ENCODE measurements at regions not wholly inside any gene's neighbourhood (a gene's known extent, or its start where the extent isn't known, plus 50 kb on each side); places are given as distances from the start of the nearest gene placed in this dataset.

DNA sequence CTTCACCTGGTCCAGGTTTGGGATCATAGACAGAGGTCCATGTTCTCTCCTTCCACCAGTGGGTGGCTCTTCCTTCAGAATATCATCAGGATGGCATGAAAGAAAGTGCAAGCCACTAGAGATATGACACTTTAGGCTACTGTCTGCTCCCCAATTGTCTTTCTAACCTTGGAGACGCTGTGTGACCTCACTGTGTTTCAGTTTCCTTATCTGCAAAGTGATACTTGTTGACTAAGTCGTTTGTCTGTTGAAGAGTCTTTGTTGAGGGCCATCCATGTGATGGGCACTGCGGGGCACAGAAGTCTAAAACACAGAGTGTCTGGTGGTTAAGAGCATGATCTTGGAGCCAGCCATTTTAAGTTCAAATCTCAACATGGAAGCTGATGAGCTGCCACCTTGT lies 259.9 kb upstream of the THSD7B start:
- Histone ChIP-seq H3K27ac (ENCODE audit: low read depth, low read length) (no peak overlapping the region), H3K4me1 (ENCODE audit: insufficient read depth, low read length) (no peaks in the 10 kb centered on the region), H3K9me3 (ENCODE audit: low read length) (no peaks in the 10 kb centered on the region), H3K4me3 (ENCODE audit: low read depth in 1 of 2, low read length in 2 of 2) (no peak overlapping the region), H3K36me3 (ENCODE audit: insufficient read depth, low read length) (no peaks in the 10 kb centered on the region), H3K27me3 (ENCODE audit: control insufficient read depth in 1 of 2, insufficient read depth in 2 of 2, low read length in 2 of 2) (no peaks in the 10 kb centered on the region), H3K9ac (ENCODE audit: low read length) (no peak overlapping the region)

GRCh38 chr2:136502660-136503059 lies 262.7 kb upstream of the THSD7B start:
- Histone ChIP-seq H3K4me3 (ENCODE audit: low read depth in 1 of 2, low read length in 2 of 2) (no peak overlapping the region), H3K27ac (ENCODE audit: low read depth, low read length) (no peak overlapping the region), H3K4me1 (ENCODE audit: insufficient read depth, low read length) (no peaks in the 10 kb centered on the region), H3K27me3 (ENCODE audit: control insufficient read depth in 1 of 2, insufficient read depth in 2 of 2, low read length in 2 of 2) (no peaks in the 10 kb centered on the region), H3K9ac (ENCODE audit: low read length) (no peak overlapping the region), H3K36me3 (ENCODE audit: insufficient read depth, low read length) (no peaks in the 10 kb centered on the region), H3K9me3 (ENCODE audit: low read length) (no peaks in the 10 kb centered on the region)

DNA sequence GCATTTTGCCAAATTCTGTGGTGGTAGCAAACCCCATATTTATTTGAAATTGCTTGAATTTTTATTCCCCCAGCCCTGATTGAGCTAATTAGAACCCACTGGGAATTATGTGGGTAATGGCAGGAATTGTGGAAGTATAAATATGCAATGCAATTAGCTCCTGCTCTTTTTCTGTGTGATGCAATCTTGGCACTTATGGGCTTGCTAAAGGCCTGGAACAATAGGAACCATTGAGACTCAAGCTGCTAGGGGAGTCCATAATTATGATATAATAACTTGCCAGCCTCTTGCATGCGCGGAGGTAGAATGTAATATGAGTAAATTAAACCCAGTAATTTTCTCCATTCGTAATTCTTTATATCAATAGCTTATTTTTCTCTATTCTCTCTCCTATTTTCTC lies 267.6 kb upstream of the THSD7B start:
- H3K4me3 ChIP-seq (ENCODE audit: low read depth in 1 of 2, low read length in 2 of 2) = no peak overlapping the region
- H3K9ac ChIP-seq (ENCODE audit: low read length) = no peak overlapping the region
- no peaks in the 10 kb centered on the region for H3K36me3 ChIP-seq (ENCODE audit: insufficient read depth, low read length)
- H3K27me3 ChIP-seq (ENCODE audit: control insufficient read depth in 1 of 2, insufficient read depth in 2 of 2, low read length in 2 of 2) = no peaks in the 10 kb centered on the region
- H3K4me1 ChIP-seq (ENCODE audit: insufficient read depth, low read length) = no peaks in the 10 kb centered on the region
- no peaks in the 10 kb centered on the region for H3K9me3 ChIP-seq (ENCODE audit: low read length)
- no peak overlapping the region for H3K27ac ChIP-seq (ENCODE audit: low read depth, low read length)

DNA sequence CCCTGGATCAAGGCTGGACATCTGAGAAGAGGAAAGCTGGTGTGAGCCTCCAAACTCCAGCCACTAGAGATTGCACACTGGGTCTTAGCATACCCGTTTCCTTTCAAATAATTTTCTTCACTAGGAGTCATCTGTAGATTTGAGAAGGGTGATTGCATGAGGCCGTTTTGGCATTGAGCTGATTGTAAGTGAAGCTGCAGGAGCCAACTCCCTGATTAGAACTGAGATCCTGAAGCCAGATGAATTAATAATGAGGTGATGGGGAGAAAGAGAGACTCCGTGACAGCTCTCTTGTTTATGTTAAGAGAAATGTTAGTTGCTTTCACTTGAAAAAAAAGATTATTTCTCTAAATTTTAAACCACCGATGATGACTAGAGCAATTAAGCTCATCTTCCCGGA lies 268.4 kb upstream of the THSD7B start:
- no peaks in the 10 kb centered on the region for H3K36me3 ChIP-seq (ENCODE audit: insufficient read depth, low read length)
- H3K27ac ChIP-seq (ENCODE audit: low read depth, low read length) = no peak overlapping the region
- H3K4me1 ChIP-seq (ENCODE audit: insufficient read depth, low read length) = no peaks in the 10 kb centered on the region
- no peak overlapping the region for H3K4me3 ChIP-seq (ENCODE audit: low read depth in 1 of 2, low read length in 2 of 2)
- H3K9me3 ChIP-seq (ENCODE audit: low read length) = peaks cover 4% of the 10 kb centered on the region
- H3K27me3 ChIP-seq (ENCODE audit: control insufficient read depth in 1 of 2, insufficient read depth in 2 of 2, low read length in 2 of 2) = no peaks in the 10 kb centered on the region
- no peak overlapping the region for H3K9ac ChIP-seq (ENCODE audit: low read length)

- peaks cover 8% of the 10 kb centered on the region for H3K9me3 ChIP-seq (ENCODE audit: low read length)
- H3K27me3 ChIP-seq (ENCODE audit: control insufficient read depth in 1 of 2, insufficient read depth in 2 of 2, low read length in 2 of 2) = no peaks in the 10 kb centered on the region
- no peak overlapping the region for H3K27ac ChIP-seq (ENCODE audit: low read depth, low read length)
- H3K4me1 ChIP-seq (ENCODE audit: insufficient read depth, low read length) = no peaks in the 10 kb centered on the region
- no peaks in the 10 kb centered on the region for H3K36me3 ChIP-seq (ENCODE audit: insufficient read depth, low read length)
- no peak overlapping the region for H3K9ac ChIP-seq (ENCODE audit: low read length)
- H3K4me3 ChIP-seq (ENCODE audit: low read depth in 1 of 2, low read length in 2 of 2) = no peak overlapping the region
Measured at GRCh38 chr2:136495636-136496035, 269.7 kb upstream of the THSD7B start.

- Histone ChIP-seq H3K4me1 (ENCODE audit: insufficient read depth, low read length) (no peaks in the 10 kb centered on the region), H3K27ac (ENCODE audit: low read depth, low read length) (no peak overlapping the region), H3K27me3 (ENCODE audit: control insufficient read depth in 1 of 2, insufficient read depth in 2 of 2, low read length in 2 of 2) (no peaks in the 10 kb centered on the region), H3K36me3 (ENCODE audit: insufficient read depth, low read length) (no peaks in the 10 kb centered on the region), H3K9me3 (ENCODE audit: low read length) (peaks cover 8% of the 10 kb centered on the region), H3K4me3 (ENCODE audit: low read depth in 1 of 2, low read length in 2 of 2) (no peak overlapping the region), H3K9ac (ENCODE audit: low read length) (no peak overlapping the region)
Measured at GRCh38 chr2:136492901-136493300, 272.4 kb upstream of the THSD7B start.

DNA sequence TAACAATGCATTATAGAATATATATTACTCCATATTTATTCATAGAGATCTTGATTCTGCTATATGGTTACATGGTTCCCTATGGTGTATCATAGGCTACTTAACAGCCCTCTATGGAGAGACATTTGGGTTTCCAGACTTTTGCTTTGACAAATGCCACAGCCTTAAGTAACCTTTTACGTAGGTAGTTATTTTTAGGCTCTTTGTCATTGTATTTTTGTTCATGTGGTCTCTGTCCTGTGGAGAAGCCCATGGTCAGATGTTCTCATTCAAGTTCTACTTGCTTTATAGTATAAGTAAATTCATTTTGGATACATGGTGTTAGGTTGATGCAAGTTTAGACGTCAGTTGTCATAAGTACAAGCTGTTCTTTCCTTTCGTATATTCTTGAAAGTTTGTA lies 275.2 kb upstream of the THSD7B start:
- no peak overlapping the region for H3K27ac ChIP-seq (ENCODE audit: low read depth, low read length)
- H3K9me3 ChIP-seq (ENCODE audit: low read length) = peaks cover 8% of the 10 kb centered on the region
- no peak overlapping the region for H3K9ac ChIP-seq (ENCODE audit: low read length)
- no peak overlapping the region for H3K4me3 ChIP-seq (ENCODE audit: low read depth in 1 of 2, low read length in 2 of 2)
- no peaks in the 10 kb centered on the region for H3K4me1 ChIP-seq (ENCODE audit: insufficient read depth, low read length)
- H3K36me3 ChIP-seq (ENCODE audit: insufficient read depth, low read length) = no peaks in the 10 kb centered on the region
- no peaks in the 10 kb centered on the region for H3K27me3 ChIP-seq (ENCODE audit: control insufficient read depth in 1 of 2, insufficient read depth in 2 of 2, low read length in 2 of 2)

- Histone ChIP-seq H3K36me3 (ENCODE audit: insufficient read depth, low read length) (no peaks in the 10 kb centered on the region), H3K9me3 (ENCODE audit: low read length) (peaks cover 8% of the 10 kb centered on the region), H3K4me1 (ENCODE audit: insufficient read depth, low read length) (no peaks in the 10 kb centered on the region), H3K27ac (ENCODE audit: low read depth, low read length) (no peak overlapping the region), H3K27me3 (ENCODE audit: control insufficient read depth in 1 of 2, insufficient read depth in 2 of 2, low read length in 2 of 2) (no peaks in the 10 kb centered on the region), H3K4me3 (ENCODE audit: low read depth in 1 of 2, low read length in 2 of 2) (no peak overlapping the region), H3K9ac (ENCODE audit: low read length) (no peak overlapping the region)
Measured at GRCh38 chr2:136487421-136487820, 277.9 kb upstream of the THSD7B start.

DNA sequence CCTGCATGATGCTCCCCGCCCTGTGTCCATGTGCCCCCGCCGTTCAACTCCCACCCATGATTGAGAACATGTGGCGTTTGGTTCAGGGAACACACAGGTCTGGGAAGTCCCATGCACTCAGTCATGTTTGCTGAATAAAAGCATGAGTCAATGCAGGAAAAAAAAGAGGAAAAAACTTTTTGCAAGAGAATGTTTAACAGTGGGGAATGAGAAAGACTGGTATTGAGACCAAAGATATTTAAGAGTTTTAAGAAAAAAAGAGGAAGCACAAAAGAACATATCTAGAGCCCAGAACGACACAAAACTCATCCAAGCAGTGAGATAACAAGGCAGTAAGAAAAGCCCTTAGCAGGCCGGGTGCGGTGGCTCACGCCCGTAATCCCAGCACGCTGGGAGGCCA lies 279.2 kb upstream of the THSD7B start:
- no peak overlapping the region for H3K27ac ChIP-seq (ENCODE audit: low read depth, low read length)
- H3K36me3 ChIP-seq (ENCODE audit: insufficient read depth, low read length) = no peaks in the 10 kb centered on the region
- no peak overlapping the region for H3K9ac ChIP-seq (ENCODE audit: low read length)
- no peaks in the 10 kb centered on the region for H3K4me1 ChIP-seq (ENCODE audit: insufficient read depth, low read length)
- no peaks in the 10 kb centered on the region for H3K9me3 ChIP-seq (ENCODE audit: low read length)
- H3K4me3 ChIP-seq (ENCODE audit: low read depth in 1 of 2, low read length in 2 of 2) = no peak overlapping the region
- H3K27me3 ChIP-seq (ENCODE audit: control insufficient read depth in 1 of 2, insufficient read depth in 2 of 2, low read length in 2 of 2) = no peaks in the 10 kb centered on the region

- H3K27ac ChIP-seq (ENCODE audit: low read depth, low read length) = no peak overlapping the region
- H3K27me3 ChIP-seq (ENCODE audit: control insufficient read depth in 1 of 2, insufficient read depth in 2 of 2, low read length in 2 of 2) = no peaks in the 10 kb centered on the region
- peaks cover 5% of the 10 kb centered on the region for H3K9me3 ChIP-seq (ENCODE audit: low read length)
- no peak overlapping the region for H3K4me3 ChIP-seq (ENCODE audit: low read depth in 1 of 2, low read length in 2 of 2)
- H3K4me1 ChIP-seq (ENCODE audit: insufficient read depth, low read length) = no peaks in the 10 kb centered on the region
- no peaks in the 10 kb centered on the region for H3K36me3 ChIP-seq (ENCODE audit: insufficient read depth, low read length)
- no peak overlapping the region for H3K9ac ChIP-seq (ENCODE audit: low read length)
Measured at GRCh38 chr2:136482966-136483365, 282.4 kb upstream of the THSD7B start.

DNA sequence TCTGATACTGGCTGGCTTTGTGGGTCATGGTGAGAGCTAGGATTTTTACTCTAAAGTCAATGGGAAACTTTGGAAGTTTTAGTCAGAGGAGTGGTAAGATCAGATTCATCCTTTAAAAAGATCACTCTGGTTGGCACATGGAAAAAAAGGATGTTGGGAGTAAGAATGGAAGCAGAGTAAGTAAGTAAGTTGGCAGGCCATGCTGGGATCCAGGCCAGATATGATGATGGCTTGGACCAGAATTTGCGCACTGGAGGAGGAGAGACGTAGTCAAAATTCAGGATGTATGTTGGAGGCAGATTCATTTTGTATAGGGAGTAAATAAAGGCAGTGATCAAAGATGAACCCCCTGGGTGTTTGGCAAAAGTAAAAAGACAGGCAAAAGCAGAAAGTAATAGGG lies 283.3 kb upstream of the THSD7B start:
- Histone ChIP-seq H3K36me3 (ENCODE audit: insufficient read depth, low read length) (no peaks in the 10 kb centered on the region), H3K4me3 (ENCODE audit: low read depth in 1 of 2, low read length in 2 of 2) (no peak overlapping the region), H3K9ac (ENCODE audit: low read length) (no peak overlapping the region), H3K9me3 (ENCODE audit: low read length) (peaks cover 5% of the 10 kb centered on the region), H3K27me3 (ENCODE audit: control insufficient read depth in 1 of 2, insufficient read depth in 2 of 2, low read length in 2 of 2) (no peaks in the 10 kb centered on the region), H3K27ac (ENCODE audit: low read depth, low read length) (no peak overlapping the region), H3K4me1 (ENCODE audit: insufficient read depth, low read length) (no peaks in the 10 kb centered on the region)

DNA sequence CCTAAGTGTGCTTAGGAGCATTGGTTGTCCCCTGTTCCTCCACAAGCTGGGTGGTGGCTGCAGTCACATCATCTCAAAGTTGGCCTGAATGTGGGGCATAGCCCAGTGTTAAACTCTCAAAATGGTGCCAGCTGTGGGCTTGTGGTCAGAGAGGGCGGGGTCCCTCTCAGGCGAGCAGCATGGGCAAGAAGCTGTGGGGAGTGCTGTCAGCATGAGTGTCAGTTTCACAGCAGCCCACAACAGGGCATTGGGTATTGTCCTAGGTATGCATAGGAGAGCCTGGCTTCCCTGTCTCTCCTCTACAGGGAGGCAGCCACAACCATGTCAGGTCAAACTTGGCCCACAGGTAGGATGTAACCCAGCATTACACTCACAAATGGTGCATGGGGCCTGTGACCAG lies 285.6 kb upstream of the THSD7B start:
- no peaks in the 10 kb centered on the region for H3K36me3 ChIP-seq (ENCODE audit: insufficient read depth, low read length)
- H3K27me3 ChIP-seq (ENCODE audit: control insufficient read depth in 1 of 2, insufficient read depth in 2 of 2, low read length in 2 of 2) = no peaks in the 10 kb centered on the region
- H3K27ac ChIP-seq (ENCODE audit: low read depth, low read length) = no peak overlapping the region
- H3K9ac ChIP-seq (ENCODE audit: low read length) = no peak overlapping the region
- no peak overlapping the region for H3K4me3 ChIP-seq (ENCODE audit: low read depth in 1 of 2, low read length in 2 of 2)
- H3K9me3 ChIP-seq (ENCODE audit: low read length) = peaks cover 5% of the 10 kb centered on the region
- no peaks in the 10 kb centered on the region for H3K4me1 ChIP-seq (ENCODE audit: insufficient read depth, low read length)

Data from muscle layer of colon (tissue), 2 donors.